Astrocyte (in vitro differentiated cells and primary cell): ENCODE measurements at regions not wholly inside any gene's neighbourhood (a gene's known extent, or its start where the extent isn't known, plus 50 kb on each side); places are given as distances from the start of the nearest gene placed in this dataset.
"Not testable (repeated sequence)": the region's sequence is repeated elsewhere in the genome, so short reads cannot be mapped to it uniquely, and the experiment has no call there.

ENCODE experiments used
- EZH2 ChIP-seq: IDR thresholded peaks from 2 replicates; pipeline ENCODE4 v1.6.1; 2012; ENCODE audit warnings: mild to moderate bottlenecking, low read length, inconsistent platforms; ENCODE audit not compliant: insufficient read depth
- TF ChIP-seq, protein P1 (sequence below): IDR thresholded peaks from 2 replicates; pipeline ENCODE4 v1.5.1; 2011; ENCODE audit warnings: low read depth, mild to moderate bottlenecking, inconsistent platforms, low read length, moderate library complexity; ENCODE audit not compliant: insufficient read depth

DNA sequence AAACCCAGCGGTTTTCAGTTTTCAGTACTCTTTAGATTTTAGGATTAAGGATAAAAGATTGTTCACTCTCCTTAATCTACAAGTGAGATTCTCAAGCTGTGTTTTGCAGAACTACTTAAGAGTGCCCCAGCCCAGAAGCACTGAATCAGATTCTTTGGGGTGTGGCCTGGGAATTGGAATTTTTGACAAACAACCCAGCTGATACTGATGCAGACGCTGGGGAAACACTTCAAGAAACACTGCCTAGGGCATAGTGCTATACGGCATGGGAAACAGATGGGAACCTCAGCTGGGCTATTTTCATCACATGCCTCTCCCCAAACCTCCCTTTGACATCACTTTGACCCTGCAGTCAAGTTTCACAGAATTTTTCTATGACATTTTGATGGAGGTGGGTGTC lies 77.3 kb downstream of the TNFAIP3 start:
- TF ChIP-seq, protein P1, sequence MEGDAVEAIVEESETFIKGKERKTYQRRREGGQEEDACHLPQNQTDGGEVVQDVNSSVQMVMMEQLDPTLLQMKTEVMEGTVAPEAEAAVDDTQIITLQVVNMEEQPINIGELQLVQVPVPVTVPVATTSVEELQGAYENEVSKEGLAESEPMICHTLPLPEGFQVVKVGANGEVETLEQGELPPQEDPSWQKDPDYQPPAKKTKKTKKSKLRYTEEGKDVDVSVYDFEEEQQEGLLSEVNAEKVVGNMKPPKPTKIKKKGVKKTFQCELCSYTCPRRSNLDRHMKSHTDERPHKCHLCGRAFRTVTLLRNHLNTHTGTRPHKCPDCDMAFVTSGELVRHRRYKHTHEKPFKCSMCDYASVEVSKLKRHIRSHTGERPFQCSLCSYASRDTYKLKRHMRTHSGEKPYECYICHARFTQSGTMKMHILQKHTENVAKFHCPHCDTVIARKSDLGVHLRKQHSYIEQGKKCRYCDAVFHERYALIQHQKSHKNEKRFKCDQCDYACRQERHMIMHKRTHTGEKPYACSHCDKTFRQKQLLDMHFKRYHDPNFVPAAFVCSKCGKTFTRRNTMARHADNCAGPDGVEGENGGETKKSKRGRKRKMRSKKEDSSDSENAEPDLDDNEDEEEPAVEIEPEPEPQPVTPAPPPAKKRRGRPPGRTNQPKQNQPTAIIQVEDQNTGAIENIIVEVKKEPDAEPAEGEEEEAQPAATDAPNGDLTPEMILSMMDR: not testable (repeated sequence)
- TF ChIP-seq EZH2: not testable (repeated sequence)
